NCI-H748 (cell line): ENCODE measurements at regions not wholly inside any gene's neighbourhood (a gene's known extent, or its start where the extent isn't known, plus 50 kb on each side); places are given as distances from the start of the nearest gene placed in this dataset.

Source experiments
- DNase-seq: peaks from one replicate; lab custom pipeline; 2025; ENCODE audit not compliant: unreplicated experiment; lab: John Stamatoyannopoulos, UW

GRCh38 chr2:155332016-155332415 lies 633.5 kb downstream of the KCNJ3 start:
- no peak for DNase-seq

GRCh38 chr2:155320236-155320635 lies 621.7 kb downstream of the KCNJ3 start:
- no peak for DNase-seq

- no peak for DNase-seq
Observed at GRCh38 chr2:155318710-155319109, 620.2 kb downstream of the KCNJ3 start.

GRCh38 chr2:155315768-155316167 lies 617.3 kb downstream of the KCNJ3 start:
- DNase-seq = no peak

GRCh38 chr2:155310589-155310988 lies 612.1 kb downstream of the KCNJ3 start:
- DNase-seq = peak; percentile 61

GRCh38 chr2:155309483-155309882 lies 611.0 kb downstream of the KCNJ3 start:
- peak; percentile 54 for DNase-seq

- peak; percentile 43 for DNase-seq
Observed at GRCh38 chr2:155308367-155309009, 610.0 kb downstream of the KCNJ3 start.

- DNase-seq = no peak
Observed at GRCh38 chr2:155301221-155301620, 602.7 kb downstream of the KCNJ3 start.

- no peak for DNase-seq
Observed at GRCh38 chr2:155298001-155298400, 599.5 kb downstream of the KCNJ3 start.

GRCh38 chr2:155294358-155294757 lies 595.9 kb downstream of the KCNJ3 start:
- no peak for DNase-seq

- no peak for DNase-seq
Observed at GRCh38 chr2:155281907-155282306, 583.4 kb downstream of the KCNJ3 start.

- no peak for DNase-seq
Observed at GRCh38 chr2:155273323-155273722, 574.8 kb downstream of the KCNJ3 start.

GRCh38 chr2:155266583-155266982 lies 568.1 kb downstream of the KCNJ3 start:
- DNase-seq = peak; percentile 54

GRCh38 chr2:155266109-155266508 lies 567.6 kb downstream of the KCNJ3 start:
- DNase-seq = no peak

GRCh38 chr2:155256803-155257202 lies 558.3 kb downstream of the KCNJ3 start:
- DNase-seq = no peak

- DNase-seq = peak; percentile 83
Observed at GRCh38 chr2:155250800-155251199, 552.3 kb downstream of the KCNJ3 start.

- DNase-seq = no peak
Observed at GRCh38 chr2:155240176-155240575, 541.7 kb downstream of the KCNJ3 start.

- DNase-seq = no peak
Observed at GRCh38 chr2:155235710-155236109, 537.2 kb downstream of the KCNJ3 start.

- DNase-seq = peak; percentile 84
Observed at GRCh38 chr2:155223781-155224406, 525.4 kb downstream of the KCNJ3 start.

GRCh38 chr2:155218945-155219344 lies 520.5 kb downstream of the KCNJ3 start:
- no peak for DNase-seq

GRCh38 chr2:155218292-155218924 lies 519.9 kb downstream of the KCNJ3 start:
- DNase-seq = no peak

- DNase-seq = no peak
Observed at GRCh38 chr2:155215037-155215707, 516.7 kb downstream of the KCNJ3 start.
